C4-2B (cell line): ENCODE measurements at regions not wholly inside any gene's neighbourhood (a gene's known extent, or its start where the extent isn't known, plus 50 kb on each side); places are given as distances from the start of the nearest gene placed in this dataset.
"Not testable (repeated sequence)": the region's sequence is repeated elsewhere in the genome, so short reads cannot be mapped to it uniquely, and the experiment has no call there.

Source experiments
- H3K27ac ChIP-seq: fragments of 450-650 bp; 2 replicates; pipeline ENCODE4 v1.5.1; 2017
- ZFX ChIP-seq: fragments of 450-650 bp; IDR thresholded peaks from 2 replicates; pipeline ENCODE4 v1.6.1; 2017
- TF ChIP-seq, protein P1 (sequence below): fragments of 450-650 bp; conservative IDR thresholded peaks from 2 replicates; pipeline ENCODE4 v1.5.1; 2017; ENCODE audit warnings: mild to moderate bottlenecking

DNA sequence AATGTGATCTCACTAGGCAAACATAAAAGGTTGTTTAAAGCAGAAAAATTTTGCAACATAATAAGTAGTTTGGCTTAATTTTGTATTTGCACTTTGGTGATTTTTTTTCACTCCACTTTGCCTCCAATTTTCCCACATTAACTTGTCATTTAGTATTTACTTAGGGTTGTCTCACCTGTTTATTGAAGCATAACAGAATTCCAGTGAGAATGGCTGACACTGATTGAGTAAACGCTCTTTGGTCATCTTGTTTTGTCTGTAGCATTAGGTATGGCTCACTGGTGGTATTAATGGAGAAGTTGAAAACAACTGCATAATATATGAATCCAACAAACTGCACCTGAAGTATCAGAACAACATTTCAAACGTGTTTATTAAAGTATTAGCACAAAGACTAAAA lies 799.5 kb upstream of the ADGRL3 start:
- no peak overlapping the region for H3K27ac ChIP-seq
- no peak for TF ChIP-seq ZFX
- TF ChIP-seq, protein P1, sequence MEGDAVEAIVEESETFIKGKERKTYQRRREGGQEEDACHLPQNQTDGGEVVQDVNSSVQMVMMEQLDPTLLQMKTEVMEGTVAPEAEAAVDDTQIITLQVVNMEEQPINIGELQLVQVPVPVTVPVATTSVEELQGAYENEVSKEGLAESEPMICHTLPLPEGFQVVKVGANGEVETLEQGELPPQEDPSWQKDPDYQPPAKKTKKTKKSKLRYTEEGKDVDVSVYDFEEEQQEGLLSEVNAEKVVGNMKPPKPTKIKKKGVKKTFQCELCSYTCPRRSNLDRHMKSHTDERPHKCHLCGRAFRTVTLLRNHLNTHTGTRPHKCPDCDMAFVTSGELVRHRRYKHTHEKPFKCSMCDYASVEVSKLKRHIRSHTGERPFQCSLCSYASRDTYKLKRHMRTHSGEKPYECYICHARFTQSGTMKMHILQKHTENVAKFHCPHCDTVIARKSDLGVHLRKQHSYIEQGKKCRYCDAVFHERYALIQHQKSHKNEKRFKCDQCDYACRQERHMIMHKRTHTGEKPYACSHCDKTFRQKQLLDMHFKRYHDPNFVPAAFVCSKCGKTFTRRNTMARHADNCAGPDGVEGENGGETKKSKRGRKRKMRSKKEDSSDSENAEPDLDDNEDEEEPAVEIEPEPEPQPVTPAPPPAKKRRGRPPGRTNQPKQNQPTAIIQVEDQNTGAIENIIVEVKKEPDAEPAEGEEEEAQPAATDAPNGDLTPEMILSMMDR = no peak

DNA sequence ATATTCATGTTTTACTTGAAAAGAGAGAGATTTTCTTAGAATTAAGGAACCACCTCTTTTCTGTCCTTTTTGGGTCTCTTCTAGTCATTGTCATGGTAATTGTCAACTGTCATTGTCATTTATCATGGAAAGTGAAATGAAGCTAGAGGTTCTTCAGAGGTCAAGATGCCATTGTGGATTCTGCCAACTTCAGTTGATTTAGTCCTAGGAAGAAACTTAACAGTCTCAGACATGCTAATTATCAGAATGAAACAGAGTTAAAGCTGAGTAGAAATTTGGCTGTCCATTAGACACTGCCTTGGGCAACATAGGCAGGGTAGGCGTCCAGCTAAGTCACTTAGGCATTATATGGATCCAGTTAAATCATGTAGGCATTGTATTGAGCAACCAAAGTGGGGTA lies 796.1 kb upstream of the ADGRL3 start:
- no peak overlapping the region for H3K27ac ChIP-seq
- TF ChIP-seq, protein P1 = no peak
- no peak for TF ChIP-seq ZFX

GRCh38 chr4:60422439-60422838 lies 777.7 kb upstream of the ADGRL3 start:
- H3K27ac ChIP-seq = no peak overlapping the region
- TF ChIP-seq ZFX = no peak
- TF ChIP-seq, protein P1 = no peak

GRCh38 chr4:60423573-60424184 lies 776.4 kb upstream of the ADGRL3 start:
- not testable (repeated sequence) for H3K27ac ChIP-seq

GRCh38 chr4:60432911-60433310 lies 767.2 kb upstream of the ADGRL3 start:
- no peak for TF ChIP-seq ZFX
- TF ChIP-seq, protein P1 = peak; percentile 27
- H3K27ac ChIP-seq = no peak overlapping the region

DNA sequence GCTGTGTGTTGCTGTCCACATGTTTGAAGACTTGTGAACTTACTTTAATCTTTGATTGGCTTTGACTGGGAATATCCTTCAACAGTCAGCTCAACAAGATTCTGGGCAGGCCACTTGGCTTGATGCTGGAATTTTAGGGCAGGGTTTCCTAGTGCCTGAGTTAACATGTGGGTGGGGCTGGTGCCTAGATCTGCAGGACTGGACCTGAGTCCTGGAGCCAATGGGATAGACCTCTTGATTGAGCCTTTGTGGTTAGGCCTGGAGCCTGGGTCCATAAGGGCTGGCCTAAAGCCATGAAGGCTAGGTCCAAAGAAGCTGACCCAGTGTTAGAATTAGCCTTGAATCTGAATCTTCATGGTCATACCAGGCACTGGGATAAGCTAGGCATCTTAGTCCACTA lies 757.1 kb upstream of the ADGRL3 start:
- no peak overlapping the region for H3K27ac ChIP-seq
- TF ChIP-seq, protein P1 = no peak
- TF ChIP-seq ZFX = no peak

DNA sequence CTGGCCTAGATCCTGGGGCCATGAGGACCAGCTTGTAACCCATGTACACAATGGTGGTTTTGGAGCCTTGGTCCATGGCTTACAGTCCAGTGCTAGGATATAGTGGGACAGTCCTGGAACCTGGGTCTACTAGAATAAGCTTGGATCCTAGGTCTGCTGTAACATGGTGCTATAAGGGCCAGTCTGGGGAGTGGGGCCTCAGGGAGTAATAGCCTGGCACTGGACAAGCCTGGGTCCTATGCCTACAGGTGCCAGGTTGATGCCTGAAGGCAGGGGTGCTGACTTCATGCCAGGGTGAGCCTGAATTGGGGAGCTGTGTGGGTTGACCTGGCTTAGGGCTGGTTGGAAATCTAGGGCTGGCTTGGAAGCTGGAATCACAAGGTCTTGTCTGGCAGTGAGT lies 756.3 kb upstream of the ADGRL3 start:
- no peak for TF ChIP-seq ZFX
- TF ChIP-seq, protein P1 = no peak
- H3K27ac ChIP-seq = no peak overlapping the region

GRCh38 chr4:60450054-60450453 lies 750.1 kb upstream of the ADGRL3 start:
- no peak overlapping the region for H3K27ac ChIP-seq
- TF ChIP-seq, protein P1 = peak; percentile 18; the same call in 1 of the 2 replicates
- no peak for TF ChIP-seq ZFX
